Osteocyte (in vitro differentiated cells): ENCODE measurements at regions not wholly inside any gene's neighbourhood (a gene's known extent, or its start where the extent isn't known, plus 50 kb on each side); places are given as distances from the start of the nearest gene placed in this dataset. TPM values are rescaled to one million over a fixed set of nuclear protein-coding genes. Genes with fewer than 3 reads are reported as not detected.

Source experiments
- DNase-seq: peaks from one replicate; pipeline ENCODE4 v3.0.0; 2021; ENCODE audit warnings: mixed read lengths; ENCODE audit not compliant: unreplicated experiment; ENCODE audit errors: extremely low spot score
- H3K27ac Mint-ChIP-seq: one replicate; pipeline ENCODE4 v1.8.0; 2021; ENCODE audit warnings: mild to moderate bottlenecking, mixed read lengths; ENCODE audit not compliant: unreplicated experiment
- H3K27me3 Mint-ChIP-seq: one replicate; pipeline ENCODE4 v1.8.0; 2021; ENCODE audit warnings: mixed read lengths; ENCODE audit not compliant: unreplicated experiment
- H3K36me3 Mint-ChIP-seq: one replicate; pipeline ENCODE4 v1.8.0; 2021; ENCODE audit warnings: mixed read lengths; ENCODE audit not compliant: unreplicated experiment
- H3K4me1 Mint-ChIP-seq: one replicate; pipeline ENCODE4 v1.8.0; 2021; ENCODE audit warnings: mixed read lengths; ENCODE audit not compliant: unreplicated experiment
- H3K4me3 Mint-ChIP-seq: one replicate; pipeline ENCODE4 v1.8.0; 2021; ENCODE audit warnings: mild to moderate bottlenecking, moderate library complexity, mixed read lengths; ENCODE audit not compliant: unreplicated experiment
- H3K9me3 Mint-ChIP-seq: one replicate; pipeline ENCODE4 v1.8.0; 2021; ENCODE audit warnings: mixed read lengths; ENCODE audit not compliant: unreplicated experiment
- microRNA-seq: library from miRNA; unstranded; fragments of <30 nt; microRNA quantifications from one replicate; pipeline ENCODE4 v1.1.0, GENCODE V29; 2020; ENCODE audit not compliant: unreplicated experiment
- TF ChIP-seq, protein P1 (sequence below): fragments of 200-600 bp; sonication (generic); IDR thresholded peaks from 2 replicates; pipeline ENCODE4 v1.5.0; 2021; ENCODE audit warnings: antibody characterized with exemption, mild to moderate bottlenecking, moderate library complexity

DNA sequence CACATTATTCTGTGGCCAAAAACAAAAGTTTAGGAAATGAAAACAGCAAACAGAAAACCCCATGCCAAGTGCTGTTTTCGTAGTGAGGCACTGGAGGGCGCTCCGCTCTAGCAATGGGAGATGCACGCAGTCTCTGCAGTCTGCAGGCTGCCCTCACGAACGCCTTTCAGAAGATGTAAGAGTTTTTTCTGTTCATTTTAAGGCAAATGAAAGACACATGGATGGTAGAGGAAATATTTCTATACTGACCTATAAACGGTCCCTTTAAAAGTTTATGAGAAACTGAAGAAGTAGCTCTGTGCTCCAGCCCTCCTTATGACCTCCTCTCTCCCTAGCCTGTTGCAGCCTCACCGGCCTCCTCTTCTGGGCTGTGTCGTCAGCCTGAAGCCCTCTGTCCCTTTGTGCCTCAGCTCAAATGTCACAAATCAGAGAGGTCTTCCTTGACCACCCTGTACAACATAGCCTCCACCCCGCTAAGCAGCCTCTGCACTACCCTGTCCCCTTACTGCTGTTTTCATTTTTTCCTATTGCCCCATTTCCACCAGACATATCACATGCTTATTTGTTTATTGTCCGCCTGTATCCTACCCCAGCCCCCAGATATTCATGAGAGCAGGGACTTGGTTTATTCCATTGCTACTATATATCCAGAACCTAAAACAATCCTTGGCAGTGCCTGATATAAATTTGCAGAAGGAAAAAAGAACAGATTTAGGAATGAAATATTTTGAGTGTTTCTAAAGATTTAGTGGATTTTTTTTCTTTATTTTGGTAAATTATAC lies 116.4 kb downstream of the TM9SF2 start:
- H3K27me3 Mint-ChIP-seq = no peaks in the 10 kb centered on the region
- DNase-seq = no peak
- no peaks in the 10 kb centered on the region for H3K9me3 Mint-ChIP-seq
- no peaks in the 10 kb centered on the region for H3K36me3 Mint-ChIP-seq
- peaks cover 20% of the 10 kb centered on the region for H3K4me1 Mint-ChIP-seq
- TF ChIP-seq, protein P1, sequence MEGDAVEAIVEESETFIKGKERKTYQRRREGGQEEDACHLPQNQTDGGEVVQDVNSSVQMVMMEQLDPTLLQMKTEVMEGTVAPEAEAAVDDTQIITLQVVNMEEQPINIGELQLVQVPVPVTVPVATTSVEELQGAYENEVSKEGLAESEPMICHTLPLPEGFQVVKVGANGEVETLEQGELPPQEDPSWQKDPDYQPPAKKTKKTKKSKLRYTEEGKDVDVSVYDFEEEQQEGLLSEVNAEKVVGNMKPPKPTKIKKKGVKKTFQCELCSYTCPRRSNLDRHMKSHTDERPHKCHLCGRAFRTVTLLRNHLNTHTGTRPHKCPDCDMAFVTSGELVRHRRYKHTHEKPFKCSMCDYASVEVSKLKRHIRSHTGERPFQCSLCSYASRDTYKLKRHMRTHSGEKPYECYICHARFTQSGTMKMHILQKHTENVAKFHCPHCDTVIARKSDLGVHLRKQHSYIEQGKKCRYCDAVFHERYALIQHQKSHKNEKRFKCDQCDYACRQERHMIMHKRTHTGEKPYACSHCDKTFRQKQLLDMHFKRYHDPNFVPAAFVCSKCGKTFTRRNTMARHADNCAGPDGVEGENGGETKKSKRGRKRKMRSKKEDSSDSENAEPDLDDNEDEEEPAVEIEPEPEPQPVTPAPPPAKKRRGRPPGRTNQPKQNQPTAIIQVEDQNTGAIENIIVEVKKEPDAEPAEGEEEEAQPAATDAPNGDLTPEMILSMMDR = peak; percentile 89
- peak overlapping the region; percentile 59 for H3K27ac Mint-ChIP-seq
- no peak overlapping the region for H3K4me3 Mint-ChIP-seq

DNA sequence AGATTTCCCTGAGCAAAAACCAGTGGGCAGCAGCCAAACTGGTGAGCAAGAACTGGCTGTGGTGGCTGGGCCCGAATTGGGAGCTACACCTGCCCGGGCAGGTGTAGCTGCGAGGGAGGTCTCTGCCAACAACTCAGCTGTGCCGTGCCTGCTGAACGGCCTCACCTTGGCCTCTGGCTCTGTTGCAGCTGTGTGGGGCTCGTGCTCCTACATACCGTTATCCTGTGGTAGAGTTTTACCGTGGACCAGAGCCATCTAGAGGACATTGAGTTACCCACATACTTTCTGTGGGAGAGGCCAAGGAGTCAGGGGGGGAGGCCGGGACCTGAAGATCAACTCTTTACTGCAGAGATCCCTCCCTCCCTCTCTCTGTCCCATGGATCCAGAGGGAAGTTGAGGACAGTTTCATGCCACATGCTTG lies 113.2 kb downstream of the TM9SF2 start:
- Mint-ChIP-seq H3K4me1 (peaks cover 31% of the 10 kb centered on the region), H3K27me3 (no peaks in the 10 kb centered on the region), H3K9me3 (no peaks in the 10 kb centered on the region), H3K36me3 (no peaks in the 10 kb centered on the region), H3K4me3 (no peak overlapping the region), H3K27ac (no peak overlapping the region)
- TF ChIP-seq, protein P1 = peak; percentile 42
- no peak for DNase-seq

Small RNA genes in the stretch of these regions (microRNA-seq; reads per million reads assigned to microRNA genes)
- gene MIR4306 = not detected
